ENCODE measurements at regions not wholly inside any gene's neighbourhood (a gene's known extent, or its start where the extent isn't known, plus 50 kb on each side); places are given as distances from the start of the nearest gene placed in this dataset.

DNA sequence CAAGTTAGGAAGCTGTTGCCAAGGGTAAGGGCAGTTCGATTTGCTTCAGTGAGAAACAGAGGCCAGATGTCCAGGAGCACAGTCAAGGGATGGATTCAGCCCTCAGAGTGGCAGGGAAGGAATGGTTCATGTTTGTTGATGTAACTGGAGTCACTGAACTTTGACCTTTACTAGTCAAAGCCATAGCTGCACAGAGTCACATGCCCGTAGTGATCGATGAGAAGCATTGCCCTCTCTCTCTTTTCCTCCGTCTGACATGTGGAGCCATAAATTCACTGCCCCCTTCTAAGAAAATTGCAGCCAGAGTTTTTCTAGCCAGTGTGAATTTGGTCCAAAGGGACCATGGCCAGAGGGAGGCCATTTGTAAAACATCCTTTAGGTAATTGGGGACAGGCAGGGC, 124.1 kb upstream of the MTNR1B start (continued):
- TF ChIP-seq NFAT5 (CRISPR knock-in tag; IDR thresholded peaks at IDR 0.05) (no peak), EHMT2 (IDR thresholded peaks at IDR 0.05; ENCODE audit: borderline replicate concordance, low read depth, low read length) (no peak), PCBP2 (optimal IDR thresholded peaks at IDR 0.05; ENCODE audit: low read depth, low read length, poor library complexity, severe bottlenecking) (no peak), ZNF609 (CRISPR knock-in tag; IDR thresholded peaks at IDR 0.05; ENCODE audit: borderline replicate concordance) (no peak), KIAA2018 (CRISPR knock-in tag; IDR thresholded peaks at IDR 0.05; ENCODE audit: borderline replicate concordance) (no peak), MIER2 (CRISPR knock-in tag; IDR thresholded peaks at IDR 0.05) (no peak), ZMYM4 (CRISPR knock-in tag; IDR thresholded peaks at IDR 0.05) (0 out of 2 replicates have a peak, but pooled peaks have one; percentile 24)
- TF ChIP-seq, protein P1, sequence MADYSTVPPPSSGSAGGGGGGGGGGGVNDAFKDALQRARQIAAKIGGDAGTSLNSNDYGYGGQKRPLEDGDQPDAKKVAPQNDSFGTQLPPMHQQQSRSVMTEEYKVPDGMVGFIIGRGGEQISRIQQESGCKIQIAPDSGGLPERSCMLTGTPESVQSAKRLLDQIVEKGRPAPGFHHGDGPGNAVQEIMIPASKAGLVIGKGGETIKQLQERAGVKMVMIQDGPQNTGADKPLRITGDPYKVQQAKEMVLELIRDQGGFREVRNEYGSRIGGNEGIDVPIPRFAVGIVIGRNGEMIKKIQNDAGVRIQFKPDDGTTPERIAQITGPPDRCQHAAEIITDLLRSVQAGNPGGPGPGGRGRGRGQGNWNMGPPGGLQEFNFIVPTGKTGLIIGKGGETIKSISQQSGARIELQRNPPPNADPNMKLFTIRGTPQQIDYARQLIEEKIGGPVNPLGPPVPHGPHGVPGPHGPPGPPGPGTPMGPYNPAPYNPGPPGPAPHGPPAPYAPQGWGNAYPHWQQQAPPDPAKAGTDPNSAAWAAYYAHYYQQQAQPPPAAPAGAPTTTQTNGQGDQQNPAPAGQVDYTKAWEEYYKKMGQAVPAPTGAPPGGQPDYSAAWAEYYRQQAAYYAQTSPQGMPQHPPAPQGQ (CRISPR knock-in tag; IDR thresholded peaks at IDR 0.05; ENCODE audit: borderline replicate concordance) = no peak
